ENCODE measurements at regions not wholly inside any gene's neighbourhood (a gene's known extent, or its start where the extent isn't known, plus 50 kb on each side); places are given as distances from the start of the nearest gene placed in this dataset.

DNA sequence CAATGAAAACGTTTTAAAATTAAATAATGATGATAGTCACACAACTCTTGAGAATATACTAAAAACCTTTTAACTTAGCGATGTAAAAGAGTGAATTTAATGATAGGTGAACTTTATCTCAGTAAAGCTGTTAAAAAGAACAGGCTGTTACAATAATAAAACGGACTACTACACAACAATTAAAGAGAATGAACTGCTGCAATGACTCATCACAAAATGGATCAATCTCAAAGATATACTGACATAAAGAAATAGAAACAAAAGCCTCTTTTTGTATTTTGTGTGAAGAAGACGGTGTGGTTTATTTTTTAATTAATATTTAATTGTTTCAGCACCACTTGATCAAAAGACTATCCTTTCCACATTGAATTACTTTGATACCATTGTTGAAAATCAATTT lies 352.4 kb upstream of the GJE1 start:
- TF ChIP-seq, protein P1, sequence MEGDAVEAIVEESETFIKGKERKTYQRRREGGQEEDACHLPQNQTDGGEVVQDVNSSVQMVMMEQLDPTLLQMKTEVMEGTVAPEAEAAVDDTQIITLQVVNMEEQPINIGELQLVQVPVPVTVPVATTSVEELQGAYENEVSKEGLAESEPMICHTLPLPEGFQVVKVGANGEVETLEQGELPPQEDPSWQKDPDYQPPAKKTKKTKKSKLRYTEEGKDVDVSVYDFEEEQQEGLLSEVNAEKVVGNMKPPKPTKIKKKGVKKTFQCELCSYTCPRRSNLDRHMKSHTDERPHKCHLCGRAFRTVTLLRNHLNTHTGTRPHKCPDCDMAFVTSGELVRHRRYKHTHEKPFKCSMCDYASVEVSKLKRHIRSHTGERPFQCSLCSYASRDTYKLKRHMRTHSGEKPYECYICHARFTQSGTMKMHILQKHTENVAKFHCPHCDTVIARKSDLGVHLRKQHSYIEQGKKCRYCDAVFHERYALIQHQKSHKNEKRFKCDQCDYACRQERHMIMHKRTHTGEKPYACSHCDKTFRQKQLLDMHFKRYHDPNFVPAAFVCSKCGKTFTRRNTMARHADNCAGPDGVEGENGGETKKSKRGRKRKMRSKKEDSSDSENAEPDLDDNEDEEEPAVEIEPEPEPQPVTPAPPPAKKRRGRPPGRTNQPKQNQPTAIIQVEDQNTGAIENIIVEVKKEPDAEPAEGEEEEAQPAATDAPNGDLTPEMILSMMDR (conservative IDR thresholded peaks at IDR 0.05; ENCODE audit: low read depth, low read length), result no peak
- TF ChIP-seq EZH2 (IDR thresholded peaks at IDR 0.05; ENCODE audit: borderline replicate concordance, low read depth, low read length, poor library complexity, severe bottlenecking), result no peak

All from A673 (cell line).